H1 (cell line): ENCODE measurements at regions not wholly inside any gene's neighbourhood (a gene's known extent, or its start where the extent isn't known, plus 50 kb on each side); places are given as distances from the start of the nearest gene placed in this dataset.

ENCODE experiments used
- CTCF ChIA-PET: fragments of 300-600 bp; sonication (Branson Sonifier 250); formaldehyde crosslinking; loops from one replicate; lab custom pipeline; 2021; ENCODE audit not compliant: partially characterized antibody; lab: Charles Lee
- POLR2A ChIA-PET: fragments of 300-600 bp; sonication (Branson Sonifier 250); formaldehyde crosslinking; loops from one replicate; lab custom pipeline; 2021; ENCODE audit warnings: inconsistent platforms; ENCODE audit not compliant: partially characterized antibody; lab: Charles Lee
- DNase-seq, 2 experiments: peaks; one replicate each; pipeline versions ENCODE4 v3.0.0 to v3.0.0-alpha.2; 2010 to 2022; ENCODE audit warnings: low spot score in 2 of 2, low read depth in 1 of 2, mixed read lengths in 1 of 2
- FAIRE-seq: peaks from 2 replicates; lab custom pipeline; 2011; peaks lifted over from hg19 to GRCh38; lab: Jason Lieb, UNC
- H2AFZ ChIP-seq: 2 replicates; pipeline ENCODE4 v1.8.1; 2012; ENCODE audit warnings: low read length, inconsistent platforms
- H2AK5ac ChIP-seq: 2 replicates; pipeline ENCODE4 v1.6.1; 2013; ENCODE audit warnings: low read depth, low read length
- H2BK120ac ChIP-seq: replicated peaks from 2 replicates; pipeline ENCODE3; 2013; ENCODE audit warnings: low read depth, low read length, inconsistent platforms
- H2BK12ac ChIP-seq: 2 replicates; pipeline ENCODE4 v1.6.1; 2013; ENCODE audit warnings: low read depth, low read length
- H2BK15ac ChIP-seq: 2 replicates; pipeline ENCODE4 v1.6.1; 2013; ENCODE audit warnings: low read length
- H2BK20ac ChIP-seq: 2 replicates; pipeline ENCODE4 v1.6.1; 2013; ENCODE audit warnings: low read length
- H2BK5ac ChIP-seq: 2 replicates; pipeline ENCODE4 v1.6.1; 2013; ENCODE audit warnings: low read depth, low read length
- H3K14ac ChIP-seq: 2 replicates; pipeline ENCODE4 v1.6.1; 2013; ENCODE audit warnings: inconsistent platforms; ENCODE audit not compliant: insufficient read length
- H3K18ac ChIP-seq: 2 replicates; pipeline ENCODE4 v1.6.1; 2013; ENCODE audit warnings: low read length; ENCODE audit errors: extremely low read depth
- H3K23ac ChIP-seq: 2 replicates; pipeline ENCODE4 v1.6.1; 2013; ENCODE audit warnings: inconsistent platforms; ENCODE audit not compliant: insufficient read length
- H3K23me2 ChIP-seq: 2 replicates; pipeline ENCODE4 v1.6.1; 2013; ENCODE audit warnings: low read depth, low read length
- H3K27ac ChIP-seq: 2 replicates; pipeline ENCODE4 v1.6.1; 2011; ENCODE audit warnings: low read depth, low read length, inconsistent platforms
- H3K27me3 ChIP-seq, 4 experiments: replicated peaks in 1 of 4; 1 replicate in 1 of 4; 2 replicates in 3 of 4; pipeline versions ENCODE4 v1.6.1 to v1.8.1; 2011 to 2013; ENCODE audit warnings: low read length in 3 of 4, mild to moderate bottlenecking in 3 of 4, inconsistent platforms in 2 of 4, mixed read lengths in 2 of 4, moderate library complexity in 1 of 4; ENCODE audit not compliant: control insufficient read depth in 3 of 4, insufficient read depth in 3 of 4; ENCODE audit errors: extremely low read depth in 1 of 4
- H3K36me3 ChIP-seq, 4 experiments: 2 replicates each; pipeline versions ENCODE4 v1.6.1 to v1.8.1; 2011 to 2013; ENCODE audit warnings: mild to moderate bottlenecking in 4 of 4, low read length in 3 of 4, moderate library complexity in 2 of 4, control low read depth in 1 of 4, inconsistent platforms in 1 of 4; ENCODE audit not compliant: insufficient read depth in 4 of 4, control insufficient read depth in 2 of 4
- H3K4ac ChIP-seq: replicated peaks from 2 replicates; pipeline ENCODE3; 2013; ENCODE audit warnings: low read length, low read depth, mixed read lengths, inconsistent platforms; ENCODE audit not compliant: insufficient read length
- H3K4me1 ChIP-seq, 4 experiments: replicated peaks in 1 of 4; 1 replicate in 1 of 4; 2 replicates in 3 of 4; pipeline versions ENCODE4 v1.6.1 to v1.8.1; 2011 to 2013; ENCODE audit warnings: low read length in 3 of 4, inconsistent platforms in 2 of 4, mixed read lengths in 1 of 4; ENCODE audit not compliant: insufficient read depth in 4 of 4, control insufficient read depth in 3 of 4
- H3K4me2 ChIP-seq, 2 experiments: 2 replicates each; pipeline versions ENCODE4 v1.6.1 to v1.8.1; 2011 to 2013; ENCODE audit warnings: low read depth in 2 of 2, low read length in 2 of 2, control low read depth in 1 of 2, inconsistent platforms in 1 of 2, mild to moderate bottlenecking in 1 of 2; ENCODE audit not compliant: insufficient read depth in 1 of 2
- H3K4me3 ChIP-seq, 4 experiments: fragments of 200-600, 300-600 bp in 1 of 4; sonication (generic), shearing (Covaris generic), sonication (Bioruptor Twin) in 1 of 4; 2 replicates each; pipeline versions ENCODE4 v1.5.1 to v1.8.1; 2011 to 2016; ENCODE audit warnings: low read length in 4 of 4, low read depth in 3 of 4, control low read depth in 2 of 4, inconsistent platforms in 2 of 4, mild to moderate bottlenecking in 2 of 4, mixed read lengths in 1 of 4, moderate library complexity in 1 of 4; ENCODE audit not compliant: insufficient read depth in 2 of 4; ENCODE audit errors: extremely low read depth in 1 of 4
- H3K56ac ChIP-seq: replicated peaks from 2 replicates; pipeline ENCODE3; 2013; ENCODE audit warnings: low read depth, mild to moderate bottlenecking, mixed read lengths, low read length, inconsistent platforms; ENCODE audit not compliant: insufficient read length
- H3K79me1 ChIP-seq: 2 replicates; pipeline ENCODE4 v1.6.1; 2013; ENCODE audit warnings: low read depth, low read length, control low read depth
- H3K79me2 ChIP-seq, 2 experiments: 2 replicates each; pipeline versions ENCODE4 v1.6.1 to v1.8.1; 2012 to 2013; ENCODE audit warnings: low read length in 2 of 2, mild to moderate bottlenecking in 2 of 2, inconsistent platforms in 1 of 2; ENCODE audit not compliant: insufficient read depth in 2 of 2, control insufficient read depth in 1 of 2
- H3K9ac ChIP-seq, 4 experiments: replicated peaks in 1 of 4; 1 replicate in 1 of 4; 2 replicates in 3 of 4; pipeline versions ENCODE4 v1.6.1 to v1.8.1; 2011 to 2013; ENCODE audit warnings: low read depth in 3 of 4, low read length in 3 of 4, control low read depth in 2 of 4, mild to moderate bottlenecking in 2 of 4, moderate library complexity in 2 of 4, inconsistent platforms in 1 of 4; ENCODE audit errors: extremely low read depth in 1 of 4
- H3K9me3 ChIP-seq, 2 experiments: 2 replicates each; pipeline versions ENCODE4 v1.6.1 to v1.8.1; 2012 to 2013; ENCODE audit warnings: mild to moderate bottlenecking in 2 of 2, moderate library complexity in 2 of 2, control low read depth in 1 of 2, inconsistent platforms in 1 of 2, low read depth in 1 of 2, low read length in 1 of 2, mixed read lengths in 1 of 2; ENCODE audit not compliant: insufficient read depth in 2 of 2
- H4K20me1 ChIP-seq, 2 experiments: replicated peaks in 1 of 2; 2 replicates each; pipeline versions ENCODE3 to v1.8.1; 2011 to 2013; ENCODE audit warnings: inconsistent platforms in 2 of 2, low read length in 2 of 2, mild to moderate bottlenecking in 1 of 2; ENCODE audit not compliant: insufficient read depth in 2 of 2, control insufficient read depth in 1 of 2
- H4K5ac ChIP-seq: 2 replicates; pipeline ENCODE4 v1.6.1; 2013; ENCODE audit warnings: low read length, low read depth, mixed read lengths, inconsistent platforms; ENCODE audit not compliant: insufficient read length
- H4K8ac ChIP-seq: 2 replicates; pipeline ENCODE4 v1.8.0; 2013; ENCODE audit warnings: mild to moderate bottlenecking, moderate library complexity, low read length, inconsistent platforms; ENCODE audit not compliant: insufficient read depth; ENCODE audit errors: extremely low read depth
- H4K91ac ChIP-seq: replicated peaks from 2 replicates; pipeline ENCODE3; 2013; ENCODE audit warnings: low read length, mixed read lengths, inconsistent platforms; ENCODE audit not compliant: insufficient read length
- TAF7 ChIP-seq: optimal IDR thresholded peaks from 2 replicates; pipeline ENCODE3; 2011; ENCODE audit warnings: low read depth, mild to moderate bottlenecking, inconsistent platforms, low read length, moderate library complexity, borderline replicate concordance
- WGBS, 2 experiments: shearing (Covaris generic) in 1 of 2; methylation state at CpG; one replicate each; pipeline versions ENCODE4 v1.1.6 to v1.1.7; 2013 to 2015; ENCODE audit warnings: low lambda C conversion rate in 2 of 2, mixed read lengths in 2 of 2, inconsistent platforms in 1 of 2, low coverage in 1 of 2, missing lambda C conversion rate in 1 of 2; ENCODE audit not compliant: insufficient replicate concordance in 2 of 2, insufficient coverage in 1 of 2, insufficient read length in 1 of 2; ENCODE audit errors: extremely low coverage in 1 of 2, missing lambda C conversion rate in 1 of 2; 5-methylcytosine and 5-hydroxymethylcytosine counted together

- ChIA-PET CTCF (interaction anchor here (0.9 to 2.1 kb wide), 7 partner anchors 13 to 515 kb away, joined by 3 to 9 read pairs (median 3); no protein-coding TSS in a partner anchor), POLR2A (interaction anchor here (0.9 kb wide), 1 partner anchor 14 kb away, joined by 3 read pairs; no protein-coding TSS in a partner anchor)
- H3K56ac ChIP-seq = no peak overlapping the region
- no peak overlapping the region for H3K4ac ChIP-seq
- no peak overlapping the region for H4K5ac ChIP-seq
- no peak overlapping the region for H2AK5ac ChIP-seq
- no peaks in the 10 kb centered on the region; a peak in 2 of 7 replicates for H3K27me3 ChIP-seq
- DNase-seq (no peak), FAIRE-seq (no peak)
- H3K23ac ChIP-seq = no peak overlapping the region
- no peaks in the 10 kb centered on the region for H3K79me1 ChIP-seq
- no peak overlapping the region for H3K27ac ChIP-seq
- H2AFZ ChIP-seq = no peak overlapping the region
- H3K9ac ChIP-seq = no peak overlapping the region
- no peaks in the 10 kb centered on the region for H3K79me2 ChIP-seq
- no peak overlapping the region for H3K18ac ChIP-seq
- H3K4me2 ChIP-seq = no peak overlapping the region
- no peak overlapping the region for H4K91ac ChIP-seq
- H3K4me3 ChIP-seq = no peak overlapping the region
- H4K20me1 ChIP-seq = no peaks in the 10 kb centered on the region
- no peak overlapping the region for H2BK20ac ChIP-seq
- no peak overlapping the region for H2BK120ac ChIP-seq
- no peak overlapping the region for H4K8ac ChIP-seq
- no peak overlapping the region for H2BK12ac ChIP-seq
- H3K4me1 ChIP-seq = peaks cover 3 to 8% (median 4%) of the 10 kb centered on the region in 4 experiments; a peak in 4 of 7 replicates
- no peak overlapping the region for H2BK15ac ChIP-seq
- peaks cover 0 to 3% of the 10 kb centered on the region in 2 experiments; a peak in 1 of 4 replicates for H3K9me3 ChIP-seq
- no peak overlapping the region for H2BK5ac ChIP-seq
- H3K36me3 ChIP-seq = no peaks in the 10 kb centered on the region
- H3K14ac ChIP-seq = no peak overlapping the region
- 87% methylated on average over 5 of the region's 5 CpGs; no CpG with 5 or more reads in 1 of the 2 experiments for WGBS, 2 experiments
- no peaks in the 10 kb centered on the region for H3K23me2 ChIP-seq
- TF ChIP-seq TAF7 = no peak
Observed at GRCh38 chr2:45069684-45070083, 60.4 kb upstream of the SIX2 start.
